Fibroblast of skin of abdomen (primary cell): ENCODE measurements at regions not wholly inside any gene's neighbourhood (a gene's known extent, or its start where the extent isn't known, plus 50 kb on each side); places are given as distances from the start of the nearest gene placed in this dataset.

ENCODE experiments used
- DNase-seq: peaks from one replicate; pipeline ENCODE4 v3.0.0-alpha.2; 2013

- DNase-seq: no peak
These were observed 527.4 kb upstream of the REG3G start for GRCh38 chr2:78498125-78498524.

- DNase-seq: no peak
These were observed 519.2 kb upstream of the REG3G start for GRCh38 chr2:78506301-78506700.

GRCh38 chr2:78521938-78522337 lies 503.6 kb upstream of the REG3G start:
- no peak for DNase-seq

GRCh38 chr2:78532762-78533379 lies 492.6 kb upstream of the REG3G start:
- DNase-seq: no peak

GRCh38 chr2:78535395-78535794 lies 490.1 kb upstream of the REG3G start:
- no peak for DNase-seq

- no peak for DNase-seq
These were observed 487.2 kb upstream of the REG3G start for GRCh38 chr2:78538322-78538721.

- DNase-seq: no peak
These were observed 485.2 kb upstream of the REG3G start for GRCh38 chr2:78540255-78540654.

GRCh38 chr2:78541088-78541450 lies 484.4 kb upstream of the REG3G start:
- DNase-seq: no peak

GRCh38 chr2:78541451-78542267 lies 483.8 kb upstream of the REG3G start:
- no peak for DNase-seq

GRCh38 chr2:78546843-78547242 lies 478.7 kb upstream of the REG3G start:
- DNase-seq: no peak

- no peak for DNase-seq
These were observed 475.7 kb upstream of the REG3G start for GRCh38 chr2:78549766-78550165.

GRCh38 chr2:78553866-78554647 lies 471.4 kb upstream of the REG3G start:
- no peak for DNase-seq

- no peak for DNase-seq
These were observed 463.6 kb upstream of the REG3G start for GRCh38 chr2:78561876-78562275.

- no peak for DNase-seq
These were observed 460.8 kb upstream of the REG3G start for GRCh38 chr2:78564666-78565065.

GRCh38 chr2:78568782-78569373 lies 456.6 kb upstream of the REG3G start:
- no peak for DNase-seq

- DNase-seq: no peak
These were observed 449.1 kb upstream of the REG3G start for GRCh38 chr2:78576409-78576808.

- DNase-seq: no peak
These were observed 439.6 kb upstream of the REG3G start for GRCh38 chr2:78585871-78586270.

GRCh38 chr2:78586316-78586715 lies 439.2 kb upstream of the REG3G start:
- DNase-seq: no peak

GRCh38 chr2:78589871-78590270 lies 435.6 kb upstream of the REG3G start:
- no peak for DNase-seq

- DNase-seq: no peak
These were observed 433.0 kb upstream of the REG3G start for GRCh38 chr2:78592491-78592890.

GRCh38 chr2:78601113-78601512 lies 424.4 kb upstream of the REG3G start:
- no peak for DNase-seq

- DNase-seq: no peak
These were observed 422.6 kb upstream of the REG3G start for GRCh38 chr2:78602862-78603261.

GRCh38 chr2:78606895-78607294 lies 418.6 kb upstream of the REG3G start:
- DNase-seq: no peak
